ENCODE measurements at regions not wholly inside any gene's neighbourhood (a gene's known extent, or its start where the extent isn't known, plus 50 kb on each side); places are given as distances from the start of the nearest gene placed in this dataset.

- H3K27ac ChIP-seq, result no peak overlapping the region
- H3K4me3 ChIP-seq, result no peak overlapping the region
- no peak for DNase-seq (ENCODE audit: low spot score)
- TF ChIP-seq CTCF (IDR thresholded peaks at IDR 0.05), result no peak
Observed at GRCh38 chr16:86918637-86919036, 340.3 kb downstream of the FOXL1 start.

DNA sequence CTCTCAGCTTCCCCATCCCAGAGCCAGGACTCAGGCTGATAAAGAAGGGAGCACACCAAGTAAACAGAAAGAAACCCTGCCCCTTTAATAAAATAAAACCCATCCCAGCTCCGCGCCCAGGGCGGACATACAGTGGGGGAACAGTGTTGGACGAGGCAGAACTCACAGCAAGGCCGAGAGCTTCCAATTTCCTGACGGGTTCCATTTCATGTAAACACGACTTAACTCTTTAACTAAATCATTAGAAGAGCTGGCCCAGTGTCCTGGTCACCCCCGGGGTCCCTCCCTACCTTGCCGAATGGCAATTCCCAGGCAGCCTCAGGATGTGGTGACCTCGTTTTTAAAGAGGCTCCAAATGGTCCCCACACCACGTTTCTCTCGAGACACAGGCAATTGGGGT lies 340.7 kb downstream of the FOXL1 start:
- no peak overlapping the region for H3K4me3 ChIP-seq
- DNase-seq (ENCODE audit: low spot score), result no peak
- TF ChIP-seq CTCF (IDR thresholded peaks at IDR 0.05), result no peak
- no peak overlapping the region for H3K27ac ChIP-seq

DNA sequence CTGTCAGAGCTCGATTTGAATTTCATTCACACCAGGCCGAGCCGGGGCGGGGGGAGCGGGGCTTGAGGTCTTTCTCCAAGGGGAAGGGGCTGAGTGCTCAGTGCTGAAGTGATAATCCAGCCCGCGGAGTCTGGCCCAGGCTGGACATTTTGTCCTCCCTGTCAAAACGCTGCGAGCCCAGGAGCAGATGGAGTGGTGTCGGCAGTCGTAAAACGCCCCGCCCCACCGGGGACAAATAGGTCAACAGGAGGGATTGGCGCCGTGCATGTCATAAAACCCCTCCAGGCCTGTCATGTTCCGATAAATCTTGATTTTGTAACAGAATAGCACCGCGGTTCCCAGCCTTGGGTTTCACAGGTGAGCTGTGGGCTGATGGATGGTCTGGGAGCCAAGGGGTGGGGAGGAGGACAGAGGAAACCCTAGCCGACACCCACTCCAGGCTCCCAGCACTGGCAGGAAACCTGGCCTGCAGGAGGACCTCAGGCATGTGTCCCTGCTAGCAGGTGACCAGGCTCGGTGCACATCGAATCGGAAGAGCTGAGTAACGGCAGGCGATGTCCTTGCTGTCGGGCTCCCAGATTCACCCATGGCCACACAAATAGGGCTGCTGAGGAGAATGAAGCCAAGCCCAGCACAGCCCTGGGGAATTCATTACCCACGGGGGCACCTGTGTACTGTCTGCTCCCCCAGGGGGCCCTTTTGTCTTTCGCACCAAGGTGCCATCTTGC lies 341.4 kb downstream of the FOXL1 start:
- Histone ChIP-seq H3K4me3 (no peak overlapping the region), H3K27ac (no peak overlapping the region)
- TF ChIP-seq CTCF (IDR thresholded peaks at IDR 0.05), result no peak
- DNase-seq (ENCODE audit: low spot score), result no peak

DNA sequence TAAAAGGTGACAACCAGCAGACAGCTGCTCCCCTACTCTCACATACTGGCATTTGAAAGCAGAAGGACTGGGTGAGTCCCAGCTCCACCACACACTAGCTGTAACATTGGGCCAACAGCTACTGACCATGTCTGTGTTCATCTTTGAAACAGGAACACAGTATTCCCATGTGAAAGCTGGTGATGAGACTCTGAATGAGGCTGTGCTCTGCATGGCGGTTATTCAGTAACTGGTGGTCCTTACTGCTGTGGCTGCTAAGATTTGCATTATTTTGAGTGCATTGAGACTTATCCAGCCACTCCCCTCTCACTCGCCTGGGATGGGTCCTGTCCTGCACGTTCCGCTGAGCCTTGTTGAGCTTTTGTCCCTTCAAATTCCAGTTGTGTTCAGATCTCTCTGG lies 342.9 kb downstream of the FOXL1 start:
- no peak overlapping the region for H3K27ac ChIP-seq

DNA sequence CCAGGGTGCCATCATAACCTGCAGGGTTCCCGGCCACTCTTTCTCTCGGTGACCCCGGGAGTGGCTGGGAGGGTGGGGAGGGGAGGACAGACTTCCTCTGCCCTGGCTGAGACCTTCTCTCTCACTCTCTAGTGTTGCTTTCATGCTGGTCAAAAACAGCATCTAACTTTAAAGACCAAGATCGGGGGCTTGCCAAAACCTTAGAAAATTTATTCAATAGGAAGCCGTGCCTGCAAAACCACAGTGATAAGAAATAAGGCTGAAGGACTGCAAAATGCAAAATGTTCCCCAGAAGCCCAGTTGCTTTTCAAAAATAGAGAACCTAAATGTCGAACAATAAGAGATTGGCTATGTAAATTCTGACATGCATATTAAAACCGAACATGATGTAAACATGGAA lies 344.0 kb downstream of the FOXL1 start:
- Histone ChIP-seq H3K27ac (no peak overlapping the region), H3K4me3 (no peak overlapping the region)
- no peak for DNase-seq (ENCODE audit: low spot score)
- no peak for TF ChIP-seq CTCF (IDR thresholded peaks at IDR 0.05)

More for the DNA sequence above, 342.9 kb downstream of the FOXL1 start:
- no peak overlapping the region for H3K4me3 ChIP-seq
- DNase-seq (ENCODE audit: low spot score), result no peak
- no peak for TF ChIP-seq CTCF (IDR thresholded peaks at IDR 0.05)

- H3K27ac ChIP-seq, result no peak overlapping the region
- H3K4me3 ChIP-seq, result no peak overlapping the region
- TF ChIP-seq CTCF (IDR thresholded peaks at IDR 0.05), result no peak
- DNase-seq (ENCODE audit: low spot score), result no peak
Observed at GRCh38 chr16:86923656-86924055, 345.3 kb downstream of the FOXL1 start.

GRCh38 chr16:86924537-86924936 lies 346.2 kb downstream of the FOXL1 start:
- H3K4me3 ChIP-seq, result no peak overlapping the region
- no peak for TF ChIP-seq CTCF (IDR thresholded peaks at IDR 0.05)
- H3K27ac ChIP-seq, result no peak overlapping the region
- DNase-seq (ENCODE audit: low spot score), result no peak

Measured in coronary artery (tissue), 2 donors.